Esophagus squamous epithelium (tissue), 4 donors: ENCODE measurements at regions not wholly inside any gene's neighbourhood (a gene's known extent, or its start where the extent isn't known, plus 50 kb on each side); places are given as distances from the start of the nearest gene placed in this dataset.

Experiments used
- POLR2A ChIP-seq, 4 donors: fragments of 450-650 bp; IDR thresholded peaks; one replicate each; pipeline ENCODE4 v1.6.1; 2017; ENCODE audit warnings: antibody characterized with exemption in 4 of 4, mild to moderate bottlenecking in 4 of 4, moderate library complexity in 3 of 4
- TF ChIP-seq, protein P1 (sequence below), 6 experiments: fragments of 450-650 bp in 4 of 6; fragments of 200-600 bp in 2 of 6; sonication (generic) in 2 of 6; IDR thresholded peaks; one replicate each; pipeline ENCODE4 v1.5.1; 2016 to 2019; ENCODE audit warnings: antibody characterized with exemption in 6 of 6, mild to moderate bottlenecking in 4 of 6, moderate library complexity in 4 of 6

DNA sequence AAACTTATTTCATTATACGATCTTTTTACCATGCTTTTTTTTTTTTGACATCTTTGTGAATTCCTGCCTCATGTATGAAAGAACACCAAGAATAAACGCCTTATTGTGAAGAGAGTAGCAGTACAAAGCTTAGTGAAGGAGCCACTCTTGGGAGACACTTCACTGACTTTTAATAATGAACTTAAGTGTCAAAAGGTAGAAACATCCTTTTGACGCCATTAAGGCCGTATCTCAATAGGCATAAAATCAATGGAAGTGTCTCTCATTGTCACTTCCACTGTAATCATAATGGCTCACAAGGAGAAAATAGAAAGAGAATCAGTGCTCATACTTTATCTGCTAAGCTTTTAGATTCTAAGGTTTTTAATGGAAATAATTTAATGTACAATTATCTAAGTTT lies 657.8 kb downstream of the DIPK2A start:
- TF ChIP-seq, protein P1, sequence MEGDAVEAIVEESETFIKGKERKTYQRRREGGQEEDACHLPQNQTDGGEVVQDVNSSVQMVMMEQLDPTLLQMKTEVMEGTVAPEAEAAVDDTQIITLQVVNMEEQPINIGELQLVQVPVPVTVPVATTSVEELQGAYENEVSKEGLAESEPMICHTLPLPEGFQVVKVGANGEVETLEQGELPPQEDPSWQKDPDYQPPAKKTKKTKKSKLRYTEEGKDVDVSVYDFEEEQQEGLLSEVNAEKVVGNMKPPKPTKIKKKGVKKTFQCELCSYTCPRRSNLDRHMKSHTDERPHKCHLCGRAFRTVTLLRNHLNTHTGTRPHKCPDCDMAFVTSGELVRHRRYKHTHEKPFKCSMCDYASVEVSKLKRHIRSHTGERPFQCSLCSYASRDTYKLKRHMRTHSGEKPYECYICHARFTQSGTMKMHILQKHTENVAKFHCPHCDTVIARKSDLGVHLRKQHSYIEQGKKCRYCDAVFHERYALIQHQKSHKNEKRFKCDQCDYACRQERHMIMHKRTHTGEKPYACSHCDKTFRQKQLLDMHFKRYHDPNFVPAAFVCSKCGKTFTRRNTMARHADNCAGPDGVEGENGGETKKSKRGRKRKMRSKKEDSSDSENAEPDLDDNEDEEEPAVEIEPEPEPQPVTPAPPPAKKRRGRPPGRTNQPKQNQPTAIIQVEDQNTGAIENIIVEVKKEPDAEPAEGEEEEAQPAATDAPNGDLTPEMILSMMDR (IDR thresholded peaks at IDR 0.05): no peak
- TF ChIP-seq POLR2A (IDR thresholded peaks at IDR 0.05): no peak
